ENCODE measurements at regions not wholly inside any gene's neighbourhood (a gene's known extent, or its start where the extent isn't known, plus 50 kb on each side); places are given as distances from the start of the nearest gene placed in this dataset.
"Not testable (repeated sequence)": the region's sequence is repeated elsewhere in the genome, so short reads cannot be mapped to it uniquely, and the experiment has no call there.

- no peak for DNase-seq
Measured at GRCh38 chr2:106257830-106258229, 63.7 kb upstream of the UXS1 start.

GRCh38 chr2:106257135-106257534 is 63.0 kb upstream of the UXS1 start:
- no peak for DNase-seq

- DNase-seq: not testable (repeated sequence)
Measured at GRCh38 chr2:106249157-106249828, 55.2 kb upstream of the UXS1 start.

- not testable (repeated sequence) for DNase-seq
Measured at GRCh38 chr2:106248548-106249151, 54.5 kb upstream of the UXS1 start.
